Gastrocnemius medialis (tissue), 4 donors: ENCODE measurements at regions not wholly inside any gene's neighbourhood (a gene's known extent, or its start where the extent isn't known, plus 50 kb on each side); places are given as distances from the start of the nearest gene placed in this dataset.

ENCODE experiments used
- CTCF ChIP-seq, 5 experiments: fragments of 450-650 bp in 3 of 5; fragments of 200-600 bp in 2 of 5; sonication (generic) in 2 of 5; IDR thresholded peaks in 4 of 5; conservative IDR thresholded peaks in 1 of 5; 1 replicate in 4 of 5; 2 replicates in 1 of 5; pipeline ENCODE4 v1.5.1; 2016 to 2019; ENCODE audit warnings: antibody characterized with exemption in 5 of 5, mild to moderate bottlenecking in 3 of 5, moderate library complexity in 3 of 5
- POLR2A ChIP-seq, 2 donors: fragments of 450-650 bp; IDR thresholded peaks; one replicate each; pipeline ENCODE4 v1.6.1; 2017; ENCODE audit warnings: antibody characterized with exemption in 2 of 2, mild to moderate bottlenecking in 2 of 2, moderate library complexity in 2 of 2

- TF ChIP-seq CTCF (IDR thresholded peaks at IDR 0.05 in 4 of 5, conservative IDR thresholded peaks at IDR 0.05 in 1 of 5) (no peak), POLR2A (IDR thresholded peaks at IDR 0.05) (no peak)
These were observed 208.8 kb downstream of the HIBADH start for GRCh38 chr7:27453702-27454405.
